BE2C (cell line): ENCODE measurements at regions not wholly inside any gene's neighbourhood (a gene's known extent, or its start where the extent isn't known, plus 50 kb on each side); places are given as distances from the start of the nearest gene placed in this dataset.

Source experiments
- DNase-seq: peaks from one replicate; pipeline ENCODE4 v3.0.0-alpha.2; 2020
- H3K27me3 ChIP-seq: fragments of 250-450 bp; sonication (Bioruptor Pico); 2 replicates; pipeline ENCODE4 v1.5.1; 2020; ENCODE audit warnings: mild to moderate bottlenecking
- H3K36me3 ChIP-seq: fragments of 250-450 bp; sonication (Bioruptor Pico); 2 replicates; pipeline ENCODE4 v1.5.1; 2020; ENCODE audit warnings: mild to moderate bottlenecking
- H3K4me1 ChIP-seq: fragments of 250-450 bp; sonication (Bioruptor Pico); 2 replicates; pipeline ENCODE4 v1.5.1; 2020
- H3K4me3 ChIP-seq: 2 replicates; pipeline ENCODE4 v1.5.1; 2011; ENCODE audit warnings: low read depth, low read length
- H3K9me3 ChIP-seq: fragments of 250-450 bp; sonication (Bioruptor Pico); 2 replicates; pipeline ENCODE4 v1.5.1; 2020
- TF ChIP-seq, protein P1 (sequence below): IDR thresholded peaks from 2 replicates; pipeline ENCODE4 v1.5.1; 2012; ENCODE audit warnings: mild to moderate bottlenecking, low read depth, low read length

DNA sequence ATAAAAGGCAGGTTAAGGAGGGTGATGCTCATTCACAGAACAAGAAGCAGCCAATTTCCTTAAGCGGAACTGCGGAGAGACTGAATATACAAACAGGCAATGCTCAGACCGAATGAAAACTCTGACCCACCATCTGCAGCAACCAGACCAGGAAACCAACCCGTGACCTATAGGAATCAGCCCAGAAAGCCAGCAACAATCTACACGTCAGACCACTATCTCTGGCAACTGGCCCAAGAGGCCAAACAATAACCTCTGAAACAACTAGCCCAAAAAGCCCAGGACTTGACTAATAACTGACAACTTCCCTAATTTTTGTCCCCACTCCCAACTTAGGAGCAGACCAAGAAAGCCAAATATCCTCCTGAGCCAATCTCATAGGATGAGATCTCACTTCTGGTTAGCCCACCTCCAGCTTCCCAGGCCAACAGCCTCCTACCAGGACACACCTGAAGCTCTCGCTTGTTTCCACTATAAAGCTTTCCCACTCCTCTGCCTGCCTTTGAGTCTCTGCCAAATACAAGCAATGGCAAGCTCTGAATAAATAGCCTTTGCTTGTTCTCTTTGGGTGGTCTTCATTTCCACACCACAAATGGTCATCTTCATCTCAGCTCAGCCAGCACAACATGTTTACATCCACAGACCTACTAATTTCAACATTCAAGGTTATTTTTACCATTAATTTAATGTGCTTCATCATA lies 168.5 kb downstream of the HSD17B3 start:
- no peaks in the 10 kb centered on the region for H3K9me3 ChIP-seq
- DNase-seq = no peak
- H3K36me3 ChIP-seq = no peaks in the 10 kb centered on the region
- TF ChIP-seq, protein P1, sequence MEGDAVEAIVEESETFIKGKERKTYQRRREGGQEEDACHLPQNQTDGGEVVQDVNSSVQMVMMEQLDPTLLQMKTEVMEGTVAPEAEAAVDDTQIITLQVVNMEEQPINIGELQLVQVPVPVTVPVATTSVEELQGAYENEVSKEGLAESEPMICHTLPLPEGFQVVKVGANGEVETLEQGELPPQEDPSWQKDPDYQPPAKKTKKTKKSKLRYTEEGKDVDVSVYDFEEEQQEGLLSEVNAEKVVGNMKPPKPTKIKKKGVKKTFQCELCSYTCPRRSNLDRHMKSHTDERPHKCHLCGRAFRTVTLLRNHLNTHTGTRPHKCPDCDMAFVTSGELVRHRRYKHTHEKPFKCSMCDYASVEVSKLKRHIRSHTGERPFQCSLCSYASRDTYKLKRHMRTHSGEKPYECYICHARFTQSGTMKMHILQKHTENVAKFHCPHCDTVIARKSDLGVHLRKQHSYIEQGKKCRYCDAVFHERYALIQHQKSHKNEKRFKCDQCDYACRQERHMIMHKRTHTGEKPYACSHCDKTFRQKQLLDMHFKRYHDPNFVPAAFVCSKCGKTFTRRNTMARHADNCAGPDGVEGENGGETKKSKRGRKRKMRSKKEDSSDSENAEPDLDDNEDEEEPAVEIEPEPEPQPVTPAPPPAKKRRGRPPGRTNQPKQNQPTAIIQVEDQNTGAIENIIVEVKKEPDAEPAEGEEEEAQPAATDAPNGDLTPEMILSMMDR = no peak
- H3K27me3 ChIP-seq = no peaks in the 10 kb centered on the region
- no peaks in the 10 kb centered on the region for H3K4me1 ChIP-seq
- H3K4me3 ChIP-seq = no peak overlapping the region

DNA sequence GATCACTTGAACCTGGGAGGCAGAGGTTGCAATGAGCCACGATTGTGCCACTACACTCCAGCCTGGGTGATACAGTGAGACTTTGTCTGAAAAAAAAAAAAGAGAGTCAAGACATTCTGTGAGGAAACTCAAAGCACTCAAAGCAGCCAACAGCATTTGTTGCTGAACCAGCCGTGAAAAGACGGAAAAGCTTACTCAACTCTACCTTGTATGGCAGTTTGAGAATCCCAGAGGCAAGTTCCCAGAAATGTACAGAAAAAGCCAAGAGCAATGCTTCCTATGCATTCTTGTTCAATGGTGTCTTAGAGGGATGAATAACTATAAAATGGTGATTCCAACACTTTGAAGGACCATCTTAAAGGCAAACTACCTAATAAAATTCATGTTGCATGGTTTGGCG lies 170.2 kb downstream of the HSD17B3 start:
- no peaks in the 10 kb centered on the region for H3K4me1 ChIP-seq
- no peaks in the 10 kb centered on the region for H3K36me3 ChIP-seq
- DNase-seq = no peak
- H3K4me3 ChIP-seq = no peak overlapping the region
- TF ChIP-seq, protein P1 = no peak
- H3K27me3 ChIP-seq = no peaks in the 10 kb centered on the region
- no peaks in the 10 kb centered on the region for H3K9me3 ChIP-seq

DNA sequence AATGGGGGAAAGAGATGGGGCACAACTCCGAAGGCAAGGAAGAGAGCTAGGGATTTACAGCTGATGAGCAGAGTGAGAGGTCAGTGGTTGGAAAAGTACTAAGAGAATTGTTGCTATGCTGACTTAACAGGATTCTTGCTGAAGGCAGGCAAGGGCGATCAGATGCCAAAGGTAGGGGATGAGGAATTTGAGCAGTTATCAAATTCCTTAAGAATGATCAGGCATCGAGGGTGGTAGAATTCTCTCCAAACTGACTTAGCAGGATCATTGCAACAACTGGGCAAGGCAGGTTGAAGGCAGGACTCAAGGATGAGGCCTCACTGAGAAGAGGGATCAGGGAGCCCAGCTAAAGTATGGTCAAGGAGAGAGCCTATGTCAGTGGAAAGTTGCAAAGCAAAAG lies 171.0 kb downstream of the HSD17B3 start:
- TF ChIP-seq, protein P1 = no peak
- H3K36me3 ChIP-seq = no peaks in the 10 kb centered on the region
- DNase-seq = no peak
- no peaks in the 10 kb centered on the region for H3K27me3 ChIP-seq
- no peak overlapping the region for H3K4me3 ChIP-seq
- H3K9me3 ChIP-seq = no peaks in the 10 kb centered on the region
- no peaks in the 10 kb centered on the region for H3K4me1 ChIP-seq

DNA sequence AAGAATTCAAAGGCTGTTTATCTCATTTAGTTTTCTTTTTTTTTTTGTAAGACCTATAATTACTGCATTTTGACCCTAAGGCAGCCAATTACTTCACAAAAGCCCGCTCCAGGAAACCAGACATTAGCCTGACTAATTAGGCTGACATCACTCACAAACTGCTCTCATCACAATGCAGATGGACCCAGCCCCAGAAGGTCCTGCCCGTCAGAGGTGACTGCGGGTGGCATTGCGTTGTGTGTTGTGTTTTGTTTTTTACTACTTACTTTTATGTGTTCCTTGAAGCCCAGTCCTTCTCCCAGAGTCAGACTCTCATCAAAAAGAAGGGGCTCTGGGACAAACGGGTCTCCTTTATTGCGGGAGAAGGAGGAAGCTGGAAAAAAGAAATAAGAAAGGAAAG lies 172.2 kb downstream of the HSD17B3 start:
- H3K27me3 ChIP-seq = no peaks in the 10 kb centered on the region
- no peak overlapping the region for H3K4me3 ChIP-seq
- no peak for DNase-seq
- H3K36me3 ChIP-seq = no peaks in the 10 kb centered on the region
- H3K9me3 ChIP-seq = no peaks in the 10 kb centered on the region
- no peaks in the 10 kb centered on the region for H3K4me1 ChIP-seq
- TF ChIP-seq, protein P1 = no peak

DNA sequence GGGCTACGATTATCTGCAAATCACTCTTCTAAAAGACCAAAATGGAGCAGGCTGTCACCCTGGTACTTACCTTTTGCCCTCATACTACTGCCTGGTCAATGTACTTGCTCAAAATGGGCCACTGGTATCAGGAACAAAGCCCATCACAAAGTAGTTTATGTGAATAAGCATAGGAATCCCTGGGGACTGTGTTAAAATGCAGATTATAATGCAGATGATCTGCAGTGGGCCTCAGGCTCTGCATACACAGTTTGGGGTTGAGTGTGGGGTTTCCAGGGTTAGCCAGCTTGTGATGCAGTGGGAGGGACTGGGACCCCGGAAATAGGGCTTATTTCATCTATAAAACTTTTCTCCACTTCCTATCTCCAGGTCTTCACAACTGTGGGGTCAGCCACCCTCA lies 173.1 kb downstream of the HSD17B3 start:
- no peak for DNase-seq
- Histone ChIP-seq H3K9me3 (no peaks in the 10 kb centered on the region), H3K36me3 (no peaks in the 10 kb centered on the region), H3K27me3 (no peaks in the 10 kb centered on the region), H3K4me1 (no peaks in the 10 kb centered on the region), H3K4me3 (no peak overlapping the region)
- TF ChIP-seq, protein P1 = no peak

DNA sequence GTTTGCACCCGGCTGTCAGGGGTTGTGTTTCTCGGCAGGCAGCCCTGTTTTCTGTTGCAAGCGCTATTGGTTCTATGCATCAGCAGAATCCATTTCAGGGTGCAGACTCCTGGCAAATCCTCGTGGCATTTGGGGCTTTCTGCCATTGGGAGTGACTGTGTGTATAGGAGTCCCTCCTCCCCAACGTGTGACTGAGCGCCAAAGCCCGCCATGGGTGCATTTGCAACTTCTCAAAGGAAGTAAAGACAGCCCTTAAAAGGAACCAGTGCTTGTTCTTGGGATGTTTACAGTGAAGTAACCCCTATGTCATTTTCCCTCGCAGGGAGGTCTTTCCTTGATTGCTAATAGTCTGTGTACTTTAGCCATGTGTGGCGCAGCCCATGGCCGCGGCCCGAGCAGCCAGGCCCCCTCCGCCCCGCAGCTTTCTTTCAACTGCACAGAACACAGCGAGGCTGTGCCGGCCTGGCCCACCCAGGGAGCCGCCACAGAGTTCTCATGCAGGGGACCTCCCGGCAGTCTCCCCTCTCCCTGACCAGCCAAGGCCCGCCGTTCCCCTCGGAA lies 175.6 kb downstream of the HSD17B3 start:
- Histone ChIP-seq H3K4me3 (no peak overlapping the region), H3K36me3 (no peaks in the 10 kb centered on the region), H3K4me1 (no peaks in the 10 kb centered on the region), H3K27me3 (no peaks in the 10 kb centered on the region), H3K9me3 (no peaks in the 10 kb centered on the region)
- DNase-seq = no peak
- TF ChIP-seq, protein P1 = no peak
